AML-193 (cell line): ENCODE measurements at regions not wholly inside any gene's neighbourhood (a gene's known extent, or its start where the extent isn't known, plus 50 kb on each side); places are given as distances from the start of the nearest gene placed in this dataset.
"Not testable (repeated sequence)": the region's sequence is repeated elsewhere in the genome, so short reads cannot be mapped to it uniquely, and the experiment has no call there.

Experiments
- DNase-seq, 2 experiments: peaks; one replicate each; lab custom pipeline; 2025; lab: John Stamatoyannopoulos, UW

DNA sequence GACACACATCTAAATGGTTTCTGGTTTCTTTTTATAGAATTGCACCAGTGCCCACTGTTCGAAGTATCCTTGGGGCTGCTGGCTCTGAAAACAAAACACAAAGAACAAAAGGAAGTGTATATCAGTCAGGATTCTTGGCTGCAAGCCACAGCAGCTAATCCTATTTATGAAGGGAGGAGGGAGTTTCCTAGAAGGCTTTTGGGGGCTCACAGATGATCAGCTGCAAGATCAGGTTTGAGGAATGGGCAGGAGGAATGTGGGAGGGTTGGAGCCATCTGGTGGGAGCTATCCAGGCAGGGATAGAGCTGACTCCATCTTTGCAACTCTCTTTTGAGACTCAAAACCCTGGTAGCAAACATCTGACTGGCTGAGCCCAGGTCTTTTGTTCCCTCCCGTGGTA lies 118.3 kb upstream of the EEF2KMT start:
- no peak for DNase-seq

DNA sequence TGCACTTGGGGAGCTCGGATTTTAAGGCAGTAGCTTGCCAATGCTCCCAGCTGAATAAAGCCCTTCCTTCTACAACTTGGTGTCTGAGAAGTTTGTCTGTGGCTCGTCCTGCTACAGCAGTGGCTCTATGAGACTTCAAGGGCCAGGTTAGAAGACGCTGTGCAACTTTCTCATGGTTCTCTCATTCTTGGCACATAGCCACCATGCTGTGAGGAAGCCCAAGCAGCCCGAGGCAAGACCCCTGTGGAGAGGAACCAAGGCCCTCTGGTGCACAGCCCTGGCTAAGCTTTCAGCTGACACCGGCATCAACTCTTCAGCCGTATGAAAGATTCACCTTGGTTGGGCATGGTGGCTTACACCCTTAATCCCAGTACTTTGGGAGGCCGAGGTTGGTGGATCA lies 116.9 kb upstream of the EEF2KMT start:
- DNase-seq, result no peak

DNA sequence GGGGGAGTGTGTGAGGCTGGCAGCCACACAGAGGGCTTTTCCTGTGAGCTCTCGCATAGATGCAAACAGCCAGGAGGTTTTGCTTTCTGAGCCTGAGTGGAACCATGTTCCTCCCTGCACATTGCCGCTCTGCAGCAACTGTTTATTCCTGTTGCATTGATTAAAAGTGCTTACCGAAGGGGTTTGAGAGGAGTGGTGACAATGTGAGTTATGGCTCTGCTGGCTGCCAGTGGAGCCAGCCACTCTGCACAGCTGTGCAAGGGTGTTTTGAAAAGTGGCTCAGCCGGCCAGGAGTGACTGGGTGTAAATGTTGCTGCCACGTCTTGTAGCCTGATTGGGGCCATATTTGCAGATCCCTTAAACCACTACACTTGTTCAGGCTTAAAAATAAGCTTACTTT lies 114.9 kb upstream of the EEF2KMT start:
- DNase-seq, result not testable (repeated sequence)

DNA sequence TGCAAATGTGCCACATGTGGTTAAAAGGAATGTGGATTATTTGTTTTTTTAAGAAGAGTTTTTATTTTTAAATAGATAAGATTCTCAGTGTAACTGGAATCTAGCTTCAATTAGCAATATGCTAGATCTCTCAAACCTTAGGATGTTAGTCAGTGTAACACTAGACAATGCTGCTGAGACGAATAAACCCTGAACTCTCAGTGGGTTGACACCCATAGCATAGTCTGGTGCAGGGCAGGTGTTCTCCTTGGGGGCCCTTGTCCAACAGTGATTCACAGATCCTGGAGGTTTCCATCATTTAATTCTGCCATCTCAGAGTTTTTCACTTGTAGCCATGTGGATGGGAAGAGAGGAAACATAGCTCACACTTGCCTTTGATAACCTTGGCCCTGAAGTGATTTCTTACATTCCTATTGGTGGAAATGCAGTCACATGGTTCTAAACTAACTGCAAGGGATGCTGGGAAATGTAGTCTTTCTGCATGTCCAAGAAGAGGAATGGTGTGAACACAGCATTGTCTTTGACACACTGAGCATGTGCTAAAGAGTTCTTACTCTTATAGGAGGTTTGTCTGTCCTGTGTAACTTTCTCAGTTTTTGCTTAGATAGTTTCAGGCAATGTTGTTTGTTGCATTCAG lies 110.4 kb upstream of the EEF2KMT start:
- peak; percentile 2 to 19 for DNase-seq

DNA sequence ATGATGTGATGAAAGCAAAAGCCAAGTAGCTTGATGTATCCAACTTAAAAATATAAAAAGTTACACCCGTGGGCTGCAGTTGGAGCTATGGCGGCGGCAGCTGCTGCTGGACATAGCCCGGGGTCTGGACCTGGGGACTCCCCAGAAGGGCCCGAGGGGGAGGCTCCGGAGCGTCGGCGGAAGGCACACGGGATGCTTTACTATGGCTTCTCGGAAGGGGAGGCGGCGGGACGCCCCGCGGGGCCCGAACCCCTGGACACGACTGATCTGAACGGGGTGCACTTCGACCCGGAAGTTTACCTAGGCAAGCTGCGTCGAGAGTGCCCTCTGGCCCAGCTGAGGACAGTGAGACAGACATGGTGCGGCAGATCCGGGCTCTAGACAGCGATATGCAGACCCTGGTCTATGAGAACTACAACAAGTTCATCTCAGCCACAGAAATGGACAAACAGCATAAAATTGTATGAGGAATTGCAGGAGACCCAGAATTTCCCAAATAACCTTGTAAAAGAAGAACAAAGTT lies 109.5 kb upstream of the EEF2KMT start:
- DNase-seq, result no peak

DNA sequence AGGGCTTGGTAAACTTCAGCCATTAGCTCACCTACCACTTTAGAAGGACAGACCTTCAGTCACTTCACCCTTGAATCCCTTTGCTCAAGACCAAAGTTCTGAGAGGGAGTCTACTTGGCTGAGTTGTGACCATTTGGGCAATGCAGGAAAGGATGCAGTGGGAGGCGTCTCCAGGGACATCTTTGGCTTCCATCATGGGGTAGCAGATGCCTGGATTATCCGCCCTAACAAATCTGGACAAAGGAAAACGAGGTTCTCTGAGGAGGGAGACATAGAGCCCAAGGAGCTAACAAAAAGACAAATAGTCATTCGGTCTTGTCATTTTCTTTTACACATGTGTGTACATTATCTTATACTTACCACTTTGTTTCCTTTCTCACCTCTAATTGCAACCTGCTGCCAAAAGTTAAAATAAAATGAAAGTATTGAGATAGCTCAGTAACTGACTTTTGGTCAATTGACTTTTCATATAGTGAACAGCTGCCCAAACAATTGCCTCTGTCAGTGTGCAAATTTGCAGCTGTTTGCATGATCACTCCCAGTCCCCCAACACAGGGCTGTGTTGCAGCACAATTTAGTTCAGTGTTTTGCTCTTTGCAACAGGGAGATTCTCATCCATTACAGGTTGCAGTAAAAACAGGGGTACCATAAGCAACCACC lies 108.9 kb upstream of the EEF2KMT start:
- no peak for DNase-seq

DNA sequence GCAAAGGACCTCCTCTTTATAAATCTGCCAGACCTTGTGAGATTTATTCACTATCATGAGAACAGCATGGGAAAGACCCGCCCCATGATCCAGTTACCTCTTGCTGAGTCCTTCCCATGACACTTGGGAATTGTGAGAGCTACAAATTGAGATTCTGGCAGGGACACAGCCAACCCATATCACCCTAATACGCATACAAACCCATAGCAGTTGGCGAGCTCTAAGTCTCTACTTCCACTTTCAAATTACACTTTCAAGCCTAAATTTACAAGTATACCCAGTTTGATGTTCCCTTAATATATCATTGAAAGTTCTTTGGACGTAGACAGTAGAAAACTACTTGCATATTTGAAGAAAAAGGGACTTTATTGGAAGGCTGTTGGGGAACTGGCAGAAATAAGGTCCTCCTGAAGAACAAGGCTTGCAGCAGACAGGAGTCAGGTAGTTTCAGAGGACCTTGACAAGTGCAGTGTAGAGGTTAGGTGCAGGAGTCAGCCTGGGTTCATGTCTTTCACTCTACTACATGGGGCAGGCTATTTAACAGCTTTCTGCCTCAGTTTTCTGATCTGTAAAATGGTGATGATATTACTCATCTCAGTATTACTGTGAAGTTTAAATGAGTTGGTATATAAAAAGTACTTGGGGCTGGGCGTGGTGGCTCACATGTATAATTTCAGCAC lies 107.9 kb upstream of the EEF2KMT start:
- no peak for DNase-seq

DNA sequence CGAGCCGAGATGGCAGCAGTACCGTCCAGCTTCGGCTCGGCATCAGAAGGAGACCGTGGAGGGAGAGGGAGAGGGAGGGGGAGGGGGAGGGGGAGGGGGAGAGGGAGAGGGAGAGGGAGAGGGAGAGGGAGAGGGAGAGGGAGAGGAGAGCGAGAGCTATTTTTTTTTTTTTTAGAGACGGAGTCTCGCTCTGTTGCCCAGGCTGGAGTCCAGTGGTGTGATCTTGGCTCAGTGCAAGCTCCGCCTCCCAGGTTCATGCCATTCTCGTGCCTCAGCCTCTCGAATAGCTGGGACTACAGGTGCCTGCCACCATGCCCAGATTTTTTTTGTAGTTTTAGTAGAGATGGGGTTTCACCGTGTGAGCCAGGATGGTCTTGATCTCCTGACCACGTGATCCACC lies 106.1 kb upstream of the EEF2KMT start:
- not testable (repeated sequence) for DNase-seq

DNA sequence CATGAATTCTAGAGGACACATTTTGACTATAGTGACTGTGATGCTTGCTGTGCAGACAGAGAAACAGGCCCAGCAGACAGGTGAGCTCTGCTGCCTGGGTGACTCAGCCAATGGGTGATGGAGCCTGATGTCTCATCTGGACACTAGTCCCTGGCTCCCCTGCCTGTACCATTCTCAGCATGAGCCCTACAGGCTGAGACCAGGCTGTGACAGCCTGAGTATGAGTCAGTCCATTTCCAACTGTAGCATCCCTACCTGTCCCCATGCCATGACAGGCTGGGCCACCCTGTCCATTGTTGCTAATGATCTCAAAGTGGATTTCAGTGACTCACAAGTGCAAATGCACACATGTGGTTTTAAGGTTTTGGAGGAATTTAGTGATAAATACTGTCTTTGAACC lies 102.5 kb upstream of the EEF2KMT start:
- no peak for DNase-seq

DNA sequence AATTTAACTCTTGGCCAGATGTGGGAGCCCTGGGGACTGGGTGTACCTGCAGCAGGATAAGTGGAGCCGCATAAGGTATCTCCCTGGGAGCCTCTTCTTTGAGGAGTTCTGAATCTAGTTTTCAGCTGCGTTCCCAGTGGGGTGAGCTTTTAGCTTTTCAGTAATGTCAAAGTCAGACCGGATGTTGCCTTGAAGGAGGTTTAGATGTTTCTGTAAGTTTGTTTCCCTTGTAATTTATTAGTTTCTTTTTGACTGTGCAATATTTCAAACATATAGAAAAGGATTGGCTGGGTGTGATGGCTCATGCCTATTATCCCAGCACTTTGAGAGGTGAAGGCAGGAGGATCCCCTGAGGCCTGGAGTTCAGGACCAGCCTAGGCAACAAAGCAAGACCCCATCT lies 98.6 kb upstream of the EEF2KMT start:
- DNase-seq, result no peak

DNA sequence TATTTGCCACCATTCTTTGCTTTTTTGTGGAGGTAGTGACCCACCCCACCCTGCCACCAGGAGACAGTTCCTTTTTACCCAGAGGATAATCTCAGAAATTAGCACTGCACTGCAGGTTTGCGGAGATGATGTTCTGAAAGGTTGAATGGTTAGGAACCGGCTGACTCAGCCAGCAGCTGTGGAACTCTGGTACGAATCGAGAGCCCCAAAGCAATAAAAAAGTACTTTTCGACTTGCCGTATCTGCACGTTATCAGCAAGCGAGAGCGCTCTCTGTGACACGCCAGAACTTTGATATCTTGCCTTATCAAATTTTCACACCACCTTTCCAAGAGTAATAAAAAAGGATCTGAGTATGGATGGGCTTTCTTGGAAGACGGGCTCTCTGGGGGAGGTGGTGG lies 96.3 kb upstream of the EEF2KMT start:
- DNase-seq, result no peak

DNA sequence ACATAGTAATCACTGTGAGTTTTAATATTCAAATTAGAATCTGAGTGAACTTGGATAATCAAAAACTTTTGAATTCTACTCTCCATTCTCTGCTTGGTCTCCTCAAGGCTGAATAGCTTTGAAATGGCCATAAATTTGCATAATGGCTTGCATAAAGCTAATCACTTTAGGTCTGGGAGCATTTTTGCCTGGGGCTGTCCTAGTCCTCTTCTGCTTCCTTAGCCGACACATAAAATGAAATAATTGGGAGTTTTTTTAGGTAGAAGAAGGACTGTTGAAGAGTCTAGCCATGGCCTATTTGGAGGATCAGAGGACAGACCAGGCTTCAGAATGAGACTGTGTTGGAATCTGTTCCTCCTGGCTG lies 91.4 kb upstream of the EEF2KMT start:
- DNase-seq, result no peak

DNA sequence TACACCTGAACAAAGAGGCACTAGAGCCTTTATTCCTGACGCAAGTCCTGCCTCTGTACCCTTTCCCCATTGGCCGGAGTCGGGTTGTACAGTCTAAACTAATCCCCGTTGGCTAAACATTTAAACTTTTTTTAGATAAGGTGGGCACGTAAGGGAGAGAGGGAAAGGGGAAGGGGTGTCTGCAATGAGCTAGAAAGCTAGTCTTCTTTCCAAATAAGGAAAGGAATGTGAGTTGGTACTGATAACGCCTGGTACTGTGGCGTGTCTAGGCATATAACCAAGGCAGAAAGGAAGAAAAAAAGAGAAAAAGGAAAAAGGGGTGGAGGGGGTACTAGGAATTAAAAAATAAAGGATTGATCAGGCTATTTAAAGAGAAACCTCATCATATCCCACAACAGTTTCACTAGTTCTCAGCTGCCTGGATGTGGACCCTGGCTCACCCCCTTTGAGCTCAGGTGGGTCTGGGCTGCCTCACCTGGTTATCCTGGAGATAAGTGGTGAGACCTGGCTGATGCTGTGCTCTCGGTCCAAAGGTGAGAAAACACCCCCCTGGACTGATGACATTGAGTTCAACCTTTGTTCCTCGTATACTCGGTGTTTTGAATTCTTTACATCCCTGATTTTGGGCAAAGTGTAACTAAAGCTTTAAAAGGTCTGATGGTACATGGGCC lies 90.9 kb upstream of the EEF2KMT start:
- DNase-seq, result no peak

DNA sequence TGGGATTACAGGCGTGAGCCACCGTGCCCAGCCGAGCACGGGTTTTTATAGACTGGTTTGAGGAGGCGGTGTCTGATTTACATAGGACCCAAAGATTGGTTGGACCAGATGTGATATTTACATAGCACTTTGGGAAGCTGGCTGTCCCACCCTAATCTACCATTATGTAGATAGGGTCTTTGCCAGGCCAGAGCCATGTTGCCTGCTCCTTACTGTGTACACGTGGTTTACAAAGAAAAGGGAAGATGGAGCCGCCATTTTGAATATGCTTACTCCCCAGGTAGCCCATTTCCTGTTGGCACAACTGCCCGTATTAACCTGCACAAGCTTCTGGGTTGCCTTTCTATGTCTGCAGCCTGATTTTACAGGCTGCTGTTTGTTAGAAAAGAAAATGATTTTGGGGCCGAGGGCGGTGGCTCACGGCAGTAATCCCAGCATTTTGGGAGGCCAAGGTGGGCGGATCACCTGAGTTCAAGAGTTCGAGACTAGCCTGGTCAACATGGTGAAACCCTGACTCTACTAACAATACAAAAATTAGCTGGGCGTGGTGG lies 89.9 kb upstream of the EEF2KMT start:
- DNase-seq, result no peak

DNA sequence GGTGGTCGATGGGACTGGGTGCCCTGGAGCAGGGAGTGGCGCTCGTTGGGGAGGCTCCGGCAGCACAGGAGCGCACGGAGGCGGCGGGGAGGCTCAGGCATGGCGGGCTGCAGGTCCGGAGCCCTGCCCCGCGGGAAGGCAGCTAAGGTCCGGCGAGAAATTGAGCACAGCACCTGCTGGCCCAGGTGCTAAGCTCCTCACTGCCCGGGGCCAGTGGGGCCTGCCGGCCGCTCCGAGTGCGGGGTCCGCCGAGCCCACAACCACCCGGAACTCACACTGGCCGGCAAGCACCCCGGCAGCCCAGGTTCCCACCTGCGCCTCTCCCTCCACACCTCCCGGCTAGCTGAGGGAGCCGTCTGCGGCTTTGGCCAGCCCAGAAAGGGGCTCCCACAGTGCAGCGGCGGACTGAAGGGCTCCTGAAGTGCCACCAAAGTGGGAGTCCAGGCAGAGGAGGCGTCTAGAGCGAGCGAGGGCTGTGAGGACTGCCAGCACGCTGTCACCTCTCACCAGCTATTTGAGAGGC lies 88.8 kb upstream of the EEF2KMT start:
- DNase-seq, result no peak

DNA sequence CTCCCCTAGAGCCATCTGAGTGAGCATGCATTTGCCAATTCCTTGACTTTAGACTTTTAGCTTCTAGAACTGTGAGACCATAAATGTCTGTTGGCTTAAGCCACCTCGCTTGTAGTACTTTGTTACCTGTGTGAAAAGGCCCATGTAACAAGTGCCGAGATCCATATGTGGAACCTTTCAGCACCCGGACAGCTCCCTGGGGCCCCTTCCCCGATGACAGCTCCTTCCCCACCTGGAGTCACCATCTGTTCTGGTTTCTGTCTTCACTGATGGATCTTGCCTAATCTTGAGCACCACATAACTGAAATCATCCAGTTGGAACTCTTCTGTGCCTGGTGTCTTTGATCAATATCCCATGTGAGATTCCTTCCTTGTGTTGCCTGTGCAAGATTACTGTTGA lies 78.9 kb upstream of the EEF2KMT start:
- DNase-seq, result no peak

DNA sequence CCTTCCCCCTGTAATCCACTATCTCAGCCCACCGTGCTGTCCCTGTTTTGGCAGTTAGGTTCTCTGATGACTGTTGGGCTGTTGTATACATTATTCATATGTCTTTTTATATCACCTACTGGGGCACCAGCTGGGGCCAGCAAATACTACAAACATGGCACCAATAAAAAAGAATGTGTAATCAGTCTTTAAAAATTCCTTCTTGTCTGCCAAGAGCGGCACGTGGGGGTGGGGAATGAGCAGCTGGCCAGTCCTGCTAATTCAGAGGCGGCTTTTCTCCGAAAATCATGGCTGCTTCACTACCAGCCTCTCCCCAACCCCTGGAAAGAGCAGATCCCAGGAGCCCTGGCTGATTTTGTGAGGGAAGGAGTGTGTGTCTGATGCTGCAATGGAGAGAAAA lies 77.7 kb upstream of the EEF2KMT start:
- no peak for DNase-seq

DNA sequence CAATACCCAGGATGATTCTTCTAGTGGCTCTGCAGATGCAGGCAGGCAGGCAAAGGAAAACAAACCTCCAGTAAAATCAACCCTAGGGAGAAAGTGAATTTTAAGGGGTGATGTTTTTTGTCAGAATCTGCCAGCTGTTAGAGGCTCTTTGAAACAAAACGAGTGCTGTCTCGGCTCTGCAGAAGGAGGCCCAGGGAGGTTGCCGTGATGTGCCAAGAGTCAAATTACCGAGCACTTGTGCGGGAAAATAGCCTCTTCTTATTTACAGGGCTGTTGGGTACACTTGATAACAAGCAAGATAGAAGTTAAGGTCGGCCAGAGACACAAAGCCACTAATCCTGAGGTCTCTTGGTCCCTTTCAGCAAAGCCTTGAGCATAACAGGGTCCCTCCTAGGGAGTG lies 68.9 kb upstream of the EEF2KMT start:
- no peak for DNase-seq

DNA sequence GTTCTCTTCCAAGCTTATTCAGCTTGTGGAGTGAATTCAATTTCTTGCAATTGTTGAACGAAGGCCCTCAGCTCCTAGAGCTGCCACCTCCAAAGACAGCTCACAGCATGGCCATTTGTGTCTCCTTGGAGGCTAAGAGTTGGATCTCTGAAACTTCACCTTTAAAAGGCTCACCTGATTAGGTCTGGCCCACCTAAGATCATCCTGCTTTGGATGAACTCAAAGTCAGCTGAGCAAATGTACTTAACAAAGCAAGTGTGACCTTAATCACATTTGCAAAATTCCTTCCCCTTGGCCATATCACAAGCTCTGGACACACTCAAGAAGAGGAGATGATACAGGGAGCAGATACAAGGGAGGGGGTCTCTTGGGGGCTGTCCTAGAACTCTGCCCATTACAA lies 67.8 kb upstream of the EEF2KMT start:
- DNase-seq, result not testable (repeated sequence)

DNA sequence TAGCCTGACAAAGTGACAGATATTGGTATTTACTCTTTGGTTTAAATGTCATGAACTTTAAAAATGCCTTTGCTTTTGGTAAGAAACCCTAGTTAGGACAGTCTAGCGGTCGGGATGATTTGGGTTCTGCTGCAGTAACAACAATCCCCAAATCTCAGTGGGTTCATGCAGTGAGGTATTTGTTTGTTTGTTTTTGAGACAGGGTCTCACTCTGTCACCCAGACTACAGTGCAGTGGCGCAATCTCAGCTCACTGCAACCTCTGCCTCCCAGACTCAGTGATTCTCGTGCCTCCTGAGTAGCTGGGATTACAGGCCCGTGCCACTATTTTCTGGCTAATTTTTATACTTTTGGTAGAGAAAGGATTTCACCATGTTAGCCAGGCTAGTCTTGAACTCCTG lies 65.2 kb upstream of the EEF2KMT start:
- DNase-seq, result not testable (repeated sequence)

DNA sequence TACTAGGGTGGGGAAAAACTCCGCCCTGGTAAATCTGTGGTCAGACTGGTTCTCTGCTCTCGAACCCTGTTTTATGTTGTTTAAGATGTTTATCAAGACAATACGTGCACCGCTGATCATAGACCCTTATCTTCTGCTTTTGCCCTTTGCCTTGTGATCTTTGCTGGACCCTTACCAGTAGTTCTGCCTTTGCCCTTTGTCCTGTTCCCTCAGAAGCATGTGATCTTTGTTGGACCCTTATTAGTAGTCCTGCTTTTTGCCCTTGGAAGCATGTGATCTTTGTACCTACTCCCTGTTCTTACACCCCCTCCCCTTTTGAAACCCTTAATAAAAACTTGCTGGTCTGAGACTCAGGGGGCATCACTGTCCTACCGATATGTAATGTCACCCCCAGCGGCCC lies 64.3 kb upstream of the EEF2KMT start:
- not testable (repeated sequence) for DNase-seq

DNA sequence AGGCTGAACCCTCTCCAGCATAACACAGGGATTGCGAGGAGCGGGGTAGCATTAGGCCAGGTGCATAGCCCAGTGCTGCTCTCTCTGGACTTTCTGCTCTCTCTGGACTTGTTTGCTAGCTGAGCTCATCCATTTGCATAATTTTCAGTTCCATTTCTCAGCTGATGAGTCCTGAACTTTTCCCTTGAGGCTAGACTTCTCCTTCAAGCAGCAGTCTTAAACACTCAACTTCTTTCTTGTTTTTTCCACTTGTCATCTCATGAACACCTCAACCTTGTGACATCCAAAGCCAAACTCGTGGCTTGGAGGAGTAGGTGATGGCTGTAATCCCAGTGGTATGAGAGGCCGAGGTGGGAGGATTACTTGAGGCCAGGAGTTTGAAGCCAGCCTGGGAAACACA lies 62.4 kb upstream of the EEF2KMT start:
- not testable (repeated sequence) for DNase-seq
